Embryonic facial prominence (tissue), 1 donor: ENCODE measurements at regions not wholly inside any gene's neighbourhood (a gene's known extent, or its start where the extent isn't known, plus 50 kb on each side); places are given as distances from the start of the nearest gene placed in this dataset.
"Not testable (repeated sequence)": the region's sequence is repeated elsewhere in the genome, so short reads cannot be mapped to it uniquely, and the experiment has no call there.

ENCODE experiments used
- DNase-seq: peaks from one replicate; pipeline ENCODE4 v3.0.0-alpha.2; 2016; ENCODE audit errors: extremely low spot score

GRCh38 chr13:40039061-40039460 is 383.6 kb downstream of the COG6 start:
- no peak for DNase-seq

- DNase-seq: no peak
Observed at GRCh38 chr13:40042991-40043390, 387.5 kb downstream of the COG6 start.

GRCh38 chr13:40043764-40044163 is 388.3 kb downstream of the COG6 start:
- DNase-seq: no peak

GRCh38 chr13:40047322-40047771 is 391.9 kb downstream of the COG6 start:
- DNase-seq: no peak

GRCh38 chr13:40048551-40048950 is 393.1 kb downstream of the COG6 start:
- no peak for DNase-seq

- no peak for DNase-seq
Observed at GRCh38 chr13:40052954-40053353, 397.5 kb downstream of the COG6 start.

GRCh38 chr13:40053401-40053800 is 397.9 kb downstream of the COG6 start:
- no peak for DNase-seq

- not testable (repeated sequence) for DNase-seq
Observed at GRCh38 chr13:40054422-40054821, 399.0 kb downstream of the COG6 start.

GRCh38 chr13:40056898-40057619 is 401.6 kb downstream of the COG6 start:
- DNase-seq: no peak

- no peak for DNase-seq
Observed at GRCh38 chr13:40058757-40059236, 403.3 kb downstream of the COG6 start.

GRCh38 chr13:40059540-40060232 is 404.2 kb downstream of the COG6 start:
- DNase-seq: no peak

- DNase-seq: no peak
Observed at GRCh38 chr13:40060296-40061007, 405.0 kb downstream of the COG6 start.

- DNase-seq: no peak
Observed at GRCh38 chr13:40061466-40062450, 406.3 kb downstream of the COG6 start.

- DNase-seq: no peak
Observed at GRCh38 chr13:40063278-40063698, 407.8 kb downstream of the COG6 start.

GRCh38 chr13:40063703-40064102 is 408.2 kb downstream of the COG6 start:
- DNase-seq: no peak

- DNase-seq: no peak
Observed at GRCh38 chr13:40064154-40065097, 409.0 kb downstream of the COG6 start.

- DNase-seq: no peak
Observed at GRCh38 chr13:40069173-40070044, 413.9 kb downstream of the COG6 start.

GRCh38 chr13:40070357-40070756 is 414.9 kb downstream of the COG6 start:
- DNase-seq: no peak

GRCh38 chr13:40072663-40073120 is 417.2 kb downstream of the COG6 start:
- DNase-seq: no peak
